MV-4-11 (cell line): ENCODE measurements at regions not wholly inside any gene's neighbourhood (a gene's known extent, or its start where the extent isn't known, plus 50 kb on each side); places are given as distances from the start of the nearest gene placed in this dataset.

ENCODE experiments used
- DNase-seq: peaks from one replicate; lab custom pipeline; 2025; lab: John Stamatoyannopoulos, UW

GRCh38 chr16:86683441-86684194 lies 105.3 kb downstream of the FOXL1 start:
- no peak for DNase-seq

- DNase-seq: no peak
Observed at GRCh38 chr16:86685076-86685475, 106.7 kb downstream of the FOXL1 start.

GRCh38 chr16:86690970-86691369 lies 112.6 kb downstream of the FOXL1 start:
- DNase-seq: no peak

- no peak for DNase-seq
Observed at GRCh38 chr16:86692426-86692825, 114.1 kb downstream of the FOXL1 start.

GRCh38 chr16:86693033-86693432 lies 114.7 kb downstream of the FOXL1 start:
- peak; percentile 17 for DNase-seq

GRCh38 chr16:86697715-86698114 lies 119.4 kb downstream of the FOXL1 start:
- no peak for DNase-seq

- DNase-seq: no peak
Observed at GRCh38 chr16:86700046-86700945, 121.9 kb downstream of the FOXL1 start.

GRCh38 chr16:86701286-86701975 lies 123.1 kb downstream of the FOXL1 start:
- no peak for DNase-seq

- DNase-seq: no peak
Observed at GRCh38 chr16:86702824-86703588, 124.7 kb downstream of the FOXL1 start.

GRCh38 chr16:86704516-86704915 lies 126.2 kb downstream of the FOXL1 start:
- DNase-seq: no peak

GRCh38 chr16:86706726-86707125 lies 128.4 kb downstream of the FOXL1 start:
- no peak for DNase-seq

- DNase-seq: no peak
Observed at GRCh38 chr16:86707171-86707570, 128.8 kb downstream of the FOXL1 start.

GRCh38 chr16:86707581-86707980 lies 129.2 kb downstream of the FOXL1 start:
- DNase-seq: no peak

GRCh38 chr16:86708431-86708830 lies 130.1 kb downstream of the FOXL1 start:
- no peak for DNase-seq

- DNase-seq: no peak
Observed at GRCh38 chr16:86709103-86709502, 130.8 kb downstream of the FOXL1 start.

- no peak for DNase-seq
Observed at GRCh38 chr16:86709902-86710601, 131.7 kb downstream of the FOXL1 start.

- DNase-seq: no peak
Observed at GRCh38 chr16:86710602-86710950, 132.2 kb downstream of the FOXL1 start.

- no peak for DNase-seq
Observed at GRCh38 chr16:86712158-86713009, 134.0 kb downstream of the FOXL1 start.

GRCh38 chr16:86713021-86713631 lies 134.8 kb downstream of the FOXL1 start:
- DNase-seq: no peak

GRCh38 chr16:86714166-86714565 lies 135.8 kb downstream of the FOXL1 start:
- no peak for DNase-seq
